Epithelial cell of esophagus (primary cell): ENCODE measurements at regions not wholly inside any gene's neighbourhood (a gene's known extent, or its start where the extent isn't known, plus 50 kb on each side); places are given as distances from the start of the nearest gene placed in this dataset.
A peak's percentile ranks its signal among the peaks of the same experiment; 100 is the strongest.

Experiments
- DNase-seq: peaks from one replicate; pipeline ENCODE4 v3.0.0; 2010; ENCODE audit warnings: low read depth
- H3K4me3 ChIP-seq: 2 replicates; pipeline ENCODE4 v1.5.1; 2011; ENCODE audit warnings: mild to moderate bottlenecking, low read length, control low read depth
- CTCF ChIP-seq: IDR thresholded peaks from 2 replicates; pipeline ENCODE4 v1.5.1; 2011; ENCODE audit warnings: low read depth, mild to moderate bottlenecking, low read length, control low read depth, inconsistent platforms; ENCODE audit not compliant: insufficient read depth; ENCODE audit errors: missing control alignments

GRCh38 chr10:93206652-93207051 is 133.0 kb downstream of the CYP26A1 start:
- no peak overlapping the region for H3K4me3 ChIP-seq
- no peak for DNase-seq
- TF ChIP-seq CTCF, result no peak

GRCh38 chr10:93208717-93209464 is 135.2 kb downstream of the CYP26A1 start:
- TF ChIP-seq CTCF, result no peak
- no peak overlapping the region for H3K4me3 ChIP-seq
- DNase-seq, result peak; percentile 8

GRCh38 chr10:93211991-93212390 is 138.3 kb downstream of the CYP26A1 start:
- DNase-seq, result no peak
- no peak overlapping the region for H3K4me3 ChIP-seq
- TF ChIP-seq CTCF, result no peak

- DNase-seq, result no peak
- no peak overlapping the region for H3K4me3 ChIP-seq
- TF ChIP-seq CTCF, result no peak
These were observed 141.6 kb downstream of the CYP26A1 start for GRCh38 chr10:93215312-93215711.

- no peak overlapping the region for H3K4me3 ChIP-seq
- TF ChIP-seq CTCF, result no peak
- no peak for DNase-seq
These were observed 142.8 kb downstream of the CYP26A1 start for GRCh38 chr10:93216341-93216985.

- DNase-seq, result no peak
- H3K4me3 ChIP-seq, result no peak overlapping the region
- no peak for TF ChIP-seq CTCF
These were observed 144.7 kb downstream of the CYP26A1 start for GRCh38 chr10:93218386-93218785.
